ENCODE measurements at regions not wholly inside any gene's neighbourhood (a gene's known extent, or its start where the extent isn't known, plus 50 kb on each side); places are given as distances from the start of the nearest gene placed in this dataset.
A peak's percentile ranks its signal among the peaks of the same experiment; 100 is the strongest.

GRCh38 chr1:110763149-110763548 is 88.4 kb upstream of the KCNA3 start:
- no peak for DNase-seq

- no peak for DNase-seq
These were observed 85.6 kb upstream of the KCNA3 start for GRCh38 chr1:110760321-110760720.

DNA sequence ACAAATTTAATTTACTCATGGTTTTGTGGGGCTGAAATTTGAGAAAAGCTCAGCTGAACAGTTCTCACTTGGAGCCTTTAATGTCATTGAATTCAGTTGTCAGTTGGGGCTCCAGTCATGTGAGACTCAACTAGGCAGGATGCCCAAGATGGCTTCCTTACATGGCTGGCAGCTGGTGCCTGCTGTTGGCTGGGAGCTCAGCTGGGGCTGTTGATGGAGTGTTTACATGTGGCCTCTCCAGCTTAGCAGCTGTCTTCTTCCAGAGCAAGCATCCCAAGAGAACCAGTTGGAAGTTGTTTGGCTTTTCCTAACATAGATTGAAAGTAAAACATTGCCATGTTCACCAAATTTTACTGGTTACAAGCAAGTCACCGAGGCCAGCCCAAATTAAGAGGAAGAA is 81.8 kb upstream of the KCNA3 start:
- no peak for DNase-seq

DNA sequence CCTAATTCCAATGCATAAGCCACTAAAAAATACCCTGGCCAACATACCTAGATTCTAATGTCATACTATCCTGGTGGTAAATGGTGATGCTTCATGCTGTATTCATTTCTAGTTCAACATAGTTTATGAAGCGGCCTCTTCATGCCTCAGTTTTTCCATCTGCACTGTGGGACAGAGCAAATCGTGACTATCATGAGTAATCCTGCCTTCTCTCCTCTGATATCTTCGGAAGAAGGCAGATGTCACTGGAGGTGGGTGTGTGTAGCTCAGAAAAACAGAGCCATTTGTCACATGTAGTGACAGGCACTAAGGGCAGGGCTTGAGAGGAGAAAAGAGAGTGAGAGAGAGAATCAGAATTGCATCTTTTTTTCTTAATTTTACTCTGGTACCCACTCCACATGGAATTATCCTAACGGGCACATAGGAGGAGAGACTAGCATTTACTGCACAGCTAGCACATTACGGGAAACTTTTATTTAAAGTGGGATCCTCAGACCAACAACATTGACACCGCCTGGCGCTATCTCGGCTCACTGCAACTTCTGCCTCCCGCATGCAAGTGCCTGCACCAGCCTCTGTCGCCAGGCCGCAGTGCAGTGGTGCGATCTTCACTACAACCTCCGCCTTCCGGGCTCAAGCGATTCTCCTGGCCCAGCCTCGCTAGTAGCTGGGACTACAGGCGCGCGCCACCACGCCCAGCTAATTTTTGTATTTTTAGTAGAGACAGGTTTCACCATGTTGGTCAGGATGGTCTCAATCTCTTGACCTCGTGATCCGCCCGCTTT is 78.4 kb upstream of the KCNA3 start:
- no peak for DNase-seq

DNA sequence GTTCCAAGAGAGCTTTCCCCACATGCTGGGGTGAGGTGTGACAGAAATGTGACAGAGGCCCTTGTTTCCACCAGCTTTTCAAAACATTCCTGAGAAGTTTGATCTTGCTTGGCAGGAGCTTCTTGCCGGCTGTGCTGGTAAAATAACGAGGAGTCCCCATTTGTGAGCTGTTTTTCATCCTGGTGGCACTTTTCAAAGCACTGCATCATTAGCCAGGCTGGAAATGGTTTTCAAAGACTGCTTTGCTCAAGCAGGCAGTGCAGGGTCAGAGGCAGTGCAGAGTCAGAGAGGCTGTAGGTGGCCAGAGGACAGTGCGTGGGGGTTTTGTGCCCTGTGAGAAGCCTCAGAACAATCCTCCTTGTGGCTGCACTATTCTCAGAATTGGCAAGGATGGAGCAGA is 75.8 kb upstream of the KCNA3 start:
- no peak for DNase-seq

DNA sequence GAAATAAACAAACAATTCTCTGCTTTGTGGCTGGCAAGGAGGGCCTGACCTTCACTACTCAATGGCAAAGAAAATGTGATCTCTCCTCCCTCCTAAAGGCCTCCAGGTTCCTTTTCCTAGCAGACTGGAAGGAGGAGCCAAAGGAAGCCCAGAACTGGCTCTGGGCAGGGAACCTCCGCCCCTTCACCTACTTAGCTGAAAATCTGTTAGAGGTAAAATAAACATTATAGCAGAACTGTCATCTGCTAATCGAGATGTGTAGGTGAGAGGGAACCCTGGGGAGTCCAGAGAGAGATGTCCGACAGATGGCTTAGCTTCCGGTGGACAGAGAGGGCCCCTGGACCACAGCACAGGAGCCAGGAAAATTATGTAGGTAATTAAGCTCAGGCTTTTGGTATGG is 75.2 kb upstream of the KCNA3 start:
- no peak for DNase-seq

DNA sequence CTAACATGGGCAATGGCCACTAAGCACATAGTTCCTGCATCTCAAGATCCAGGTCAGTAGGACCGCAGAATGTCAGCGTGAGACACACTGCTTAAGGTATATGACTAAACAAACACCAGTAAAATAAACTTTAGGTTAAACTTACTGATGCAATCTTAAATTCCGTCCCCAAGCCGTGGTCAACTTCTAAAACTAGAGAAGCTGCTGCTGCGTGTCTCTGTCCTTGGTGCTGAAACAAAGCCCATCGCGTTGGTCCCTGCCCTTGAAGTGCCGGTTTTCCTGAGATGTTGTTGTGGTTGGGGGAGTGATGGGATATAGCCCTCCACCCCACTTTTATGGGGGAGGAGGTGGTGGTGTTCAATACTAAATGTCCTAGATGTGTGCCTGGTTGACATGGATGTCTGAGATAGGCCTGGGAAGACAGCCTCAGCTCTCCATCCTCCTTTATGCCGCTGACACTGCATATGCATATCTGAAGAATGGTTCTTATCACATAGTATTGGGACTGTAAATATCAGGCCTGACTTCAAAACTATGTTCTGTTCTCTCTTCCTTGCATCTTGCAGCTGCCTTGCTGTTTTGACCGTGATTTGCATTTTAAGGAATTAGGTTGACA is 72.0 kb upstream of the KCNA3 start:
- peak; percentile 75 for DNase-seq

GRCh38 chr1:110743397-110743796 is 68.7 kb upstream of the KCNA3 start:
- DNase-seq = no peak

GRCh38 chr1:110736900-110737605 is 62.3 kb upstream of the KCNA3 start:
- no peak for DNase-seq

DNA sequence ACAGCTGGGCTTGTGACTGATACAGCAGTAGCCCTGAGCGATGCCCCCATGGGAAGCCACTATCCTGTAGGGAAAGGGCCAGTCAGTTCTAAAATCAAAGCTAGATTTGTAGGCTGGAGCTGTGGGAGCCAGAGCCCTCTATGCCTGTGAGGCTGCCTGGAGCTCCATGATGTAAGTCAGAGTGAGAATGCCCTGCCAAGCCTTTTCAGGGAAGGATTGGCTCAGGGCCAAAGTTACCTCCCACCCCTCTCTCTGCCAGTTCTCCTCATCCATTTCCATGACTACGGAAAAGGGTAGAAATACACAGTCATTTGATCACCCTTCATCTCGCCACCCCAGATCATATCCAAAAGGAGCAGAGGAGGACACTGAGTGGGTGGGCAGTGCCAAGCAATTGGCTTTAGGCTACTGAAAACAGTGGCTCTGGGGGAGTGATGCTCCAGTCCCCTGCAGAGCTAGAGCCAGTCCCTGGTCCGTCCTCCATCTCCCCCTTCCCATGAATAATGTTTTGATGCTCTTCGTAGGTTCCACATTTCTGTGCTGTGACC is 59.5 kb upstream of the KCNA3 start:
- no peak for DNase-seq

GRCh38 chr1:110731529-110731928 is 56.8 kb upstream of the KCNA3 start:
- DNase-seq = no peak

DNA sequence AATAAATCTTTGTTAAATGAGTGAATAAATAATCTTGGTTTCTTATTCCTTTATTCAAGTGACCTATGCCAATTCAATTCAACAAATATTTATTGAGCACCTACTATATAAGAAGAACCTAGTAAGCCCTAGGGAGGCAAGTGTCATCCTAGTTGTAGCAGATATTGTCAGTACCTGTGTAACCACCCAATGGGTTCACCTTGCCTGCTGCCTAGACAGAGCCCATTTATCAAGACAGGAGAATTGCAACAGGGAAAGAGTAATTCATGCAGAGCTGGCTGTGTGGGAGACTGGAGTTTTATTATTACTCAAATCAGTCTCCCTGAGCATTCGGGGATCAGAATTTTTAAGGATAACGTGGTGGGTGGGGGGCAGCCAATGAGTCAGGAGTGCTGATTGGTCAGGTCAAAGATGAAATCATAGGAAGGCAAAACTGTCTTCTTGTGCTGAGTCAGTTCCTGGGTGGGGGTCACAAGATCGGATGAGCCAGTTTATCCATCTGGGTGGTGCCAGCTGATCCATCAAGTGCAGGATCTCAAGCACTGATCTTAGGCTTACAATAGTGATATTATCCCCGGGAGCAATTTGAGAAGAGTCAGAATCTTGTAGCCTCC is 53.8 kb upstream of the KCNA3 start:
- no peak for DNase-seq

DNA sequence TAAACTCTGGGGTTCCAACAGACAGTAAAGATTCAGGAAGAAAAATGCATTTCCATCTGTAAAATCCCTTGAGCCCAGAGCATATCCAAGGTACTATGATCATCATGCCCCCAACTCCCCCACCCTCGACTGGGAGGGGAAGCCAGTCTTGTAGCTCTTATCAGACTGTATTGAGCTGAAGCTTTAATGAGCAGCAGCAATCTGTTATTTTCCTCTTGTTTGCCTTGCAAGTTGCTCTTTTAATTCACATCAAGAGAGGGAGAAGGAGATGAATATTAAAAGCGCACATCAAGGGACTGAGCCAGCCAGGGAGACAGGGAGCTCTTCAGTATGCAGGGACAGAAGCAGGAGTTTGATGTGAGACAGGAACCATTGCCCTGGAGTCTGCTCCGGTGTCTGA is 52.5 kb upstream of the KCNA3 start:
- no peak for DNase-seq

- DNase-seq = no peak
These were observed 52.0 kb upstream of the KCNA3 start for GRCh38 chr1:110726755-110727154.

All from activated CD8-positive, alpha-beta memory T cell treated with anti-CD3 and anti-CD28 coated beads for 24 hours (primary cell).